ENCODE measurements at regions not wholly inside any gene's neighbourhood (a gene's known extent, or its start where the extent isn't known, plus 50 kb on each side); places are given as distances from the start of the nearest gene placed in this dataset.

GRCh38 chr10:8499312-8499711 lies 444.8 kb downstream of the GATA3 start:
- no peak for FAIRE-seq
- ChIA-PET POLR2A (no interaction called here), CTCF (no interaction called here)
- TF ChIP-seq GATA3 (IDR thresholded peaks at IDR 0.05; ENCODE audit: borderline replicate concordance) (no peak), TFCP2L1 (CRISPR knock-in tag; IDR thresholded peaks at IDR 0.05) (no peak), FOSB (CRISPR knock-in tag; IDR thresholded peaks at IDR 0.05) (no peak), RCOR1 (IDR thresholded peaks at IDR 0.05; ENCODE audit: low read depth, low read length) (no peak), CHD2 (IDR thresholded peaks at IDR 0.05; ENCODE audit: low read length, partially characterized antibody) (no peak), ZSCAN20 (CRISPR knock-in tag; IDR thresholded peaks at IDR 0.05) (no peak), CBX8 (IDR thresholded peaks at IDR 0.05) (no peak), MAFK (IDR thresholded peaks at IDR 0.05; ENCODE audit: partially characterized antibody) (no peak), HDAC2 (IDR thresholded peaks at IDR 0.05) (no peak), HOXA7 (CRISPR knock-in tag; IDR thresholded peaks at IDR 0.05) (no peak), SMC3 (IDR thresholded peaks at IDR 0.05) (no peak), BCL3 (IDR thresholded peaks at IDR 0.05) (no peak), MYC (IDR thresholded peaks at IDR 0.05; ENCODE audit: borderline replicate concordance, low read length) (no peak), SREBF2 (IDR thresholded peaks at IDR 0.05) (no peak), NFE2L2 (conservative IDR thresholded peaks at IDR 0.05; ENCODE audit: low read length) (no peak), TP53 (CRISPR knock-in tag; IDR thresholded peaks at IDR 0.05) (no peak)
- no peak for ATAC-seq
- H3K4me1 ChIP-seq = no peaks in the 10 kb centered on the region
- no peaks in the 10 kb centered on the region for H3K9me3 ChIP-seq
- no peak for DNase-seq (ENCODE audit: low read depth in 1 of 2, low spot score in 1 of 2)
- no peak overlapping the region for H3K27ac ChIP-seq
- WGBS (ENCODE audit: missing lambda C conversion rate) = 70% methylated on average over 4 of the region's 4 CpGs
- H3K4me2 ChIP-seq = no peak overlapping the region
- no peak overlapping the region for H3K4me3 ChIP-seq

- Histone ChIP-seq H3K4me2 (no peak overlapping the region), H3K4me3 (no peak overlapping the region), H3K4me1 (no peaks in the 10 kb centered on the region), H3K9me3 (no peaks in the 10 kb centered on the region), H3K27ac (no peak overlapping the region)
- POLR2A ChIA-PET = no interaction called here
- CTCF ChIA-PET = no interaction called here
- ATAC-seq = no peak
- no peak for TF ChIP-seq HES2 (IDR thresholded peaks at IDR 0.05)
- TF ChIP-seq ZSCAN20 (CRISPR knock-in tag; IDR thresholded peaks at IDR 0.05) = no peak
- TF ChIP-seq POLR2AphosphoS2 (conservative IDR thresholded peaks at IDR 0.05; ENCODE audit: low read length) = no peak
- no peak for TF ChIP-seq RARB (CRISPR knock-in tag; IDR thresholded peaks at IDR 0.05)
- no peak for TF ChIP-seq RNF2 (IDR thresholded peaks at IDR 0.05; ENCODE audit: borderline replicate concordance, low read depth)
- no peak for TF ChIP-seq ATOH8 (CRISPR knock-in tag; IDR thresholded peaks at IDR 0.05; ENCODE audit: low read depth)
- TF ChIP-seq PBX3 (IDR thresholded peaks at IDR 0.05) = no peak
- no peak for TF ChIP-seq CBX8 (IDR thresholded peaks at IDR 0.05)
- no peak for TF ChIP-seq ZC3H11A (IDR thresholded peaks at IDR 0.05)
- no peak for TF ChIP-seq NR3C1 (IDR thresholded peaks at IDR 0.05)
- TF ChIP-seq ESRRA (IDR thresholded peaks at IDR 0.05; ENCODE audit: borderline replicate concordance, low read length) = no peak
- TF ChIP-seq JUNB (IDR thresholded peaks at IDR 0.05) = no peak
- no peak for TF ChIP-seq JUN (IDR thresholded peaks at IDR 0.05)
- no peak for TF ChIP-seq MYC (IDR thresholded peaks at IDR 0.05; ENCODE audit: borderline replicate concordance, low read length)
- TF ChIP-seq MAFK (IDR thresholded peaks at IDR 0.05; ENCODE audit: partially characterized antibody) = no peak
- TF ChIP-seq RCOR1 (IDR thresholded peaks at IDR 0.05; ENCODE audit: low read depth, low read length) = no peak
- TF ChIP-seq KDM5A (IDR thresholded peaks at IDR 0.05) = no peak
- TF ChIP-seq SREBF2 (IDR thresholded peaks at IDR 0.05) = no peak
- TF ChIP-seq ELK1 (IDR thresholded peaks at IDR 0.05; ENCODE audit: low read depth, low read length) = no peak
- DNase-seq (ENCODE audit: low read depth in 1 of 2, low spot score in 1 of 2) = no peak
- no peak for FAIRE-seq
Observed at GRCh38 chr10:8499752-8500390, 445.4 kb downstream of the GATA3 start.
